Stimulated activated CD8-positive, alpha-beta memory T cell treated with anti-CD3 and anti-CD28 coated beads, Interleukin-7, amount 100 ng/mL, for 1 hour (primary cell): ENCODE measurements at regions not wholly inside any gene's neighbourhood (a gene's known extent, or its start where the extent isn't known, plus 50 kb on each side); places are given as distances from the start of the nearest gene placed in this dataset.

Experiments
- DNase-seq, 2 donors: peaks; one replicate each; pipeline ENCODE4 v3.0.0-alpha.2; 2020; ENCODE audit warnings: low read depth in 2 of 2

GRCh38 chr16:79543219-79543618, 57.3 kb downstream of the MAF start:
- no peak for DNase-seq

- no peak for DNase-seq
Measured at GRCh38 chr16:79542237-79542774, 58.2 kb downstream of the MAF start.

DNA sequence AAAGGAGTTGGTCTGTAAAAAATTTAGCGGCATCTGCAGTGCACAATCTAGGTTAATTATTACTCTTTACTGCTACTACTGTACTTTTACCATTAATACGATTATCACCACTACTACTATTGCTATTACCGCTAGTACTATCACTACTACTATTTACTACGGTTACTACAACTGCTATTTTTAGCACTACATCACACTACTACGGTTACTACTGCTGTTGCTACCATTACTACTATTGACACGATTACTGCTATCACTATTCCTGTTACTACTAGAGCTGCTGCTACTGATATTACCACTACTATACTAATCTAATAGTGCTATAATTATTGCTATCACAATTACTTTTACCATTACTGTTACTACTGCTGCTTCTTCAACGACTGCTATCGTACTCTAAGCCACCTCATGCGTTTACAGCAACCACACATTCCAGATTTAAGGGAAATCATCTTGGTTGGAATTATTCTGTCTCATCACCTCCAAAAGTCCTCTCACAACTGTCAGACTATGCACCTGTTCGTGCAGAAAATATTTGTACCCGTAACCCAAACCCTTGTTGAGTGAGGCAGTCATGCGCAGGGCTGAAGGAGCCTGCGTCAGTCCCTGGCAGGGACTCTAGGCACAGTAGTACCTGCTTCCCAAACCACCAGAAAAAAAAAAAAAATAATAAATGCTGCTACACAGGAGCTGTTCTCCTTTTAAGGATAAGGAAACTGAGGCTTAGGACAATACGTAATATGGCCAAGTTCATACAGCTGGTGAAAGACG, 59.5 kb downstream of the MAF start:
- no peak for DNase-seq

DNA sequence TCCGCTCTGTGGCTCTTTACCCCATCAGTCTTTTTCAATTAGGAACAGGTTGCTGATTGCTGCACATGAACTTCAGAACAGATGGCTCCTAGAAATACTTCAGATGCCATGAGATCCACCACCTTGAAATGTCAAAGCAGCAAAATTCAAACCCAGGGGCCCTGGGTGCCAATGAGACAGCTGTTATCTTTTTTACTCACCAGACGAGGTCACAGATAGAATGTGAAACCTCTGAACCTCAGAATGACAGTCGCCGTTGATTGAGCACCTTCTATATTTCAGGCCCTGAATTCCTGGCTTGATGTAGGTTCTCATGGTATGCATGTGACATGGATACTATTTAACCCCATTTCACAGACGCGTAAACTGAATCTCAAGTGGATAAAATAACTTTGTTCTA, 63.0 kb downstream of the MAF start:
- no peak for DNase-seq

GRCh38 chr16:79536958-79537357, 63.6 kb downstream of the MAF start:
- DNase-seq, result no peak

DNA sequence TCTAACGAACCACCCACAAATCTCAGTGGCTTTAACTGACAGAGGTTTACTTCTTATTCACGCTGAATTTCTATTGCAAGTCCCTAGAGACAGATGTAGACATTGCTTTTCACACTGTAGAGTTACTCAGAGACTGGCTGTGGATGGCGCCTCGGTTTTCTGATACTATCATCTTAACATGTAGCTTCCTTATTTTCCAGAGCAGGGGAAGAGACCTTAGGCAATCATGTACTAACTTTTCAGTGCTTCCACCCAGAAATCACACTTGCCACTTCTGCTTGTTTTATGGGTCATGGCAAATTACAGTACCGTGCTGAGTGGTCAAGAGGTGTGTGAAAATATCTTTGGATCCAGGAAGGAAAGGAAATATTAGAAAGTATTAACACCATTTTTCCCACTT, 65.4 kb downstream of the MAF start:
- DNase-seq, result no peak

GRCh38 chr16:79534143-79534542, 66.4 kb downstream of the MAF start:
- no peak for DNase-seq

- no peak for DNase-seq
Measured at GRCh38 chr16:79533292-79533691, 67.2 kb downstream of the MAF start.

DNA sequence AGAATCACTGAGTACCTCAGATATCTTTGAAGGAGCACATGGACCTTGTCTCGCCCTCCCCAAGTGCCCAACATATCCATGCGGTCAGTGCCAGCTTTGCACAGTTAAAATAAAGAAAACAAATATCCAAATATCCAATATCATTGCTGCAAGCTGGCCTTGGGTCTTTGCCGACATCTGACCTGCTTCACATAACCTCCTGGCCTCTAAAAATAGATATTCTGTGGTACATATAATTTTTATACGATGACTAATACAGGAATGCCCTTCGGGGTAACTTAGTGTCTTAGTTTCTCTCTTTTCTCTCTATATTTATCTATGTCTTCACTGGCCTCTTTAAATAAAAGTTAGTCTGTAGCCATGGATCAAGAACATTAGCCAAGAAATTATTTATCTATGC, 67.8 kb downstream of the MAF start:
- DNase-seq, result no peak

- no peak for DNase-seq
Measured at GRCh38 chr16:79532273-79532672, 68.3 kb downstream of the MAF start.

- no peak for DNase-seq
Measured at GRCh38 chr16:79528338-79528737, 72.2 kb downstream of the MAF start.

DNA sequence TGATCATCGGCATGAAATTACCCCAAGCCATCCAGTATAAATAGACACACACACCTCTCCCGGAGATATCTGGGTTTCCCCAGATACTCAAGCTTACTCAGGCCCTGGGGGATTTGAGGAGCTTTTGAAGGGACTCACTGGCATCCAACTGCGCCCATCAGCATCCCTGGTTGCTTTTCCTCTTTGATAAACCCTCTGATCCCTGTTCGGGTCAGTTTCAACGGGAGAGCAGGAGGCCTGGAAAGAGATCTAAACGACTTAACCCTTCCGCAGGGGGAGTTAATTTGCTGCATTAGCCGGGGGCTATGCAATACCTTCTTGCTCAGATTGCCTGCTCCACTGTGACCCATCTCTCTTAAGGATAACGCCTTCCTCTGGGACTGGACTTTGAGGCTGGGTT, 76.6 kb downstream of the MAF start:
- DNase-seq, result no peak

DNA sequence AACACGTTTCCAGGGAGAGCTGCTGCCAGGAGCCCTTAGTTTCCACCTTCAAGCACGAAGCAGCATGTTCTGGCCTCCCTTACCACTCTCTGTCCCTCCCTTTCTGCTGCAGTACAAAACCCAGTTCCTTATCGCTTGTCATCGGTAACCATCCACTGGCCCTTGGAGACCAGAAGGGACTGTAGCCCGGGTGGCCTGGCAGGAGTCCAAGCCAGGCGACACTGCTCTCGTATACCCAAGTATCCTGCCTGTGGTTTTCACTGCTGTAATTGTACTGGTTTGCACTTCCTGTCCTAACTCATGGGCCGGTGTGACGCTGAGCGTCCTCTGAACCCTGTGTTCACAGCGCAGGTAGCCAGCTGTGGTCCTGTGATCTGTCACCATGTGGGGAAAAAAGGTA, 81.1 kb downstream of the MAF start:
- DNase-seq, result no peak

DNA sequence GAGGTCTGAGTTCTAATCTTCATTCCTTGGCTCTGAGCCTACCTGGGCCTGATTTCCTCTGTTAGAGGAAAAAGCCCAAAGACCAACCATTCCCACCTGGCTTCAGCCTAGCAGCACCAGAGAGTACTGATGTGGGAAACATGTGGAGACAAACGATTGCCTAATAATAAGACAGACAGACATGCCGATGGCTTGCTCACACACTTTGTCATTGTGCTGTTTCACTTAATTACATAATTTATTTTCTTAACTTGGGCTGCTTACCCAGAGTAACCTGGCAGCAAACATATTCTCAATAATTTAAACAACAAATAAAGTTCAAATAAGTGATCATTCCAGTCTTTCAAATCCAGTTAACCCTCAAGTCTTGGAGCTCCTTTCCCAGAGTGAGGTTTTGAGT, 83.4 kb downstream of the MAF start:
- no peak for DNase-seq

GRCh38 chr16:79510879-79511278, 89.7 kb downstream of the MAF start:
- no peak for DNase-seq

DNA sequence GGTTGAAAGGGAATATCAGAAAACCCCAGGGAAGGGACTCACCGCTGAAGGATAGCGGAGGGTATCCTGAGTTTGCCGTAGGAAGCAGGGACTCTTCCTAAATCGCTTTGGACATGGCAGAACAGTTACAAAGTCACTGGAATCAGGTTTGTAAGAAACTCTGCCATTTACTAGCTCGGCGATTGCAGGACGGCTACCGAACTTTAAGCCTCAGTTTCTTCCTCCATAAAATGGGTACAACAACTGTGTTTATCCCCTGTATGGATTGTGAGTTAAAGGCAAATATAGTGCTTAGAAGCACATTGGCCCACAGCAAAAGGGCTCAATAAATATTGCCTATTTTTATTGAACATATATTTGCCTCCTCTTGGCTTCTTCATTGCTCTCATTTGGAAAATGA, 90.6 kb downstream of the MAF start:
- DNase-seq, result no peak

DNA sequence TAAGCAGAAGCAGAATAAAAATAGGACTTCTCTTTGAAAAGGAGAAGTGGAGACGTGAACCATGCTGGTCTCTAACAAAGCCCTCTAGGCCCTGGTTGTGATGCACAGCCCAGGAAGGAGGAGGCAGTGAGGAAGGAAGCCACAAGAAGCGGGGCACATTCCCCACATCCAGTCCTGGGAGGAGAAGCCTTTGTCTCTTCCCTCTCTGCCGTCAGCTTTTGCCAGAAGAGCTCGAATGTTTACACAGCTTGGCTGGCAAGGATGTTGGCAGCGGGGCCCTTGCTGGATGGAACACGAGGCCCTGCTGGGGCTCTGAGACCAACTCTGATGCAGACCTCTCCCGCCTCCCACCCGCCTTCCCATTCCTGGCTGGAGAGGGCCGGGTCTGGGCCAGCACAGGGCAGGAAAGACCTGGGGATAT, 91.3 kb downstream of the MAF start:
- DNase-seq, result no peak

DNA sequence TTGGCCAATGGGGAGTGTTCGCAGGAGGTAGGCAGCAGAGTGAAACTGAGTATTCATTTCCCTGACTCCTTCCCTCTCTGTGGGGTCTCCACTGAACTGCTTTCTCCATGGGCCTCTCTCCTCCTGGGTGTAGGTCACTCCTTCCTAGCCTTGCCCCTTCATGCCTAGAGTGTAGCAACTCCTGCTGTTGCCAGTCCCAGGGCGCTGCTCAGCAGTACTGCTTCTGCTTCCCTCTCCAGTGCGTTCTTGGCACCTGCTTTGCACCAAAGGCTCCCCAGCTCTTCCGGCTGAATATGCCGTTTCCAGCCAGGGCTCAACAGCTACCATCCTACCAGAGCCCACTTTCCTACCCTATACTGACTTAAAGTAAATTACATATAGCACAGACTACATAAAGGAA, 92.2 kb downstream of the MAF start:
- DNase-seq, result no peak

GRCh38 chr16:79505344-79505743, 95.2 kb downstream of the MAF start:
- DNase-seq, result no peak

DNA sequence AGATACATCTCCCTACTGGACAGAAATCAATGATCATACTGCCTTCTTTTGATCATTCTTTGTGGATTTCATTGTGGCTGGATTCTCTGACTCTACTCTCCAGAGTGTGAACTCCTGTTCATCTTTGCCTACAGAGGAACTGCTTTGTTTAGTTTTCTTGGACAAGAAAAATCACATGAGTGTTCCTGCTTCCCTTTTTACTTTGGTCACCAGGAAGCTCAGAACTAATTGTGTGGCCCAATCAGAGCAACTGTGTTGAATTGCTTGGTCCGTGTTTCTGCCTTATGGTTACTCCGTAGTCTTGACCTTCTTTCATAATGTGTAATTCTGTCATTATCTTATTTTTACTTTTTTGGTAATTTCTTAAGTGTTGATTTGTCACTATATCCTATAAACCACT, 97.0 kb downstream of the MAF start:
- no peak for DNase-seq

GRCh38 chr16:79501446-79501845, 99.1 kb downstream of the MAF start:
- DNase-seq, result no peak

DNA sequence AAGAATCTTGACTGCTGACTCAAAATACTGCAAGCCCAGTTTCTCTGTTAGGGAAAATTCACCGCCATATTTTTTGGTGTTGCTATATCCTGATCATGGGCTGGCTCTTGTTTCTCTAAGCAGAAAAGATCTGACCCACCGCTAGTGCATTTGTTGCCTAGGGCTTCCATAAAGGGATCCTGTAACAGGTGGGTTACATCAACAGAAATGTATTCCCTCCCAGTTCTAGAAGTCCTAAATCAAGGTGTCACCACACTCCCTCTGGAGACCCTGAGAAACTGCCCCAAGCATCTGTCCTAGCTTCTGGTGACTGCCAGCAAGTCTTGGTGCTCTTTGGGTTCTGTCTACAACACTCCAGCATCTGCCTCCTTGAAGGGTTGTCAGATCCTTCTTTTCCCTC, 99.7 kb downstream of the MAF start:
- DNase-seq, result no peak

DNA sequence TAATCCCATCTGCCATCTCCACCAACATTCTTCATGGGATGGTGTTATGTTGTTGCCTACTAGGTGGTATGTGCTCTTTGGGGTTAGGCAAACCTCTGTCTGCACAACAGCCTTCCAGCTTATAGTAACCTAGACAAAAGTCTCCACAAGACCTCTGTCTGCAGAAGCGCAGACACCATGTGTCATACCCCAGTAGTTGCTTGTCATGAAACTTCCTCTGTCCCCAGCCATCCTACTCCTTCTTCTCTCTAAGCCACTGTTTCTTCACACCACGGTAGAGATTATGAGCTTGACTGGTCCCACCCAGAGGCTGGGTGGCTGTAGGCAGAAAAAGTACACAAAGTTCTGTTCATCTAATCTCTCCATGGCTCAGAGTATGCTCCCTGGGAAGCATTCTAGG, 100.3 kb downstream of the MAF start:
- no peak for DNase-seq

DNA sequence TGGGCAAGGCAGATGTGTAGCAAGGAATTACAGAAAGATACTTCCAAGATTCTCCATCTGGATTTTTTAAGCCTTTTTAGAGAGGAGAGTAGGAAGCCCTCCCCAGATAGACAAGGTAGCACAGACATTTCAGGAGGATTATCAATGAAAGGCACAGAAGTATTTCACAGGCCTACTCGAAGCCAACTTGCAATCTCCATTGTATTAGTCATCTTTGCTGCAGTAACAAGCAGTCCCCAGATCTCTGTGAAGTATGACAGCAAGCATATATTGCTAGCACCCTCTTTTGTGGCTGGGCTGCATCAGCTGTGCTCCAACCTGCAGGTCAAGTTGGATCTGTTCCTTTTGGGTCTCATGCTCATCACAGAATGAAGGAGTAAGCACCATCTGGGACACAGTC, 101.6 kb downstream of the MAF start:
- DNase-seq, result no peak
